ENCODE measurements at regions not wholly inside any gene's neighbourhood (a gene's known extent, or its start where the extent isn't known, plus 50 kb on each side); places are given as distances from the start of the nearest gene placed in this dataset.

GRCh38 chr9:79817438-79818004 lies 245.8 kb downstream of the TLE4 start:
- H3K9ac ChIP-seq (ENCODE audit: low read length), result no peak overlapping the region
- H3K4me2 ChIP-seq (ENCODE audit: low read depth, low read length, poor library complexity, severe bottlenecking), result no peak overlapping the region

GRCh38 chr9:79813258-79813638 lies 241.5 kb downstream of the TLE4 start:
- Histone ChIP-seq H3F3A (ENCODE audit: insufficient read depth) (no peaks in the 10 kb centered on the region), H3K9me3 (ENCODE audit: insufficient read depth, low read length) (no peaks in the 10 kb centered on the region), H3K27me3 (ENCODE audit: low read length) (no peaks in the 10 kb centered on the region), H3K9ac (ENCODE audit: low read length) (no peak overlapping the region), H4K20me1 (ENCODE audit: low read depth, low read length) (no peaks in the 10 kb centered on the region), H3K9me2 (replicated peaks; ENCODE audit: insufficient read depth, low read length) (no peaks in the 10 kb centered on the region), H3K4me2 (ENCODE audit: low read depth, low read length, poor library complexity, severe bottlenecking) (peak overlapping the region; percentile 26), H2AFZ (ENCODE audit: low read depth, low read length, severe bottlenecking) (no peak overlapping the region), H3K36me3 (ENCODE audit: low read length) (no peaks in the 10 kb centered on the region), H3K27ac (ENCODE audit: low read depth, low read length) (no peak overlapping the region), H3K79me2 (ENCODE audit: insufficient read depth, low read length) (no peaks in the 10 kb centered on the region), H3K4me3 (ENCODE audit: insufficient read depth, low read length, poor library complexity, severe bottlenecking) (no peak overlapping the region)
- TF ChIP-seq EZH2phosphoT487 (conservative IDR thresholded peaks at IDR 0.05; ENCODE audit: low read length), result no peak
- TF ChIP-seq CTCF (IDR thresholded peaks at IDR 0.05; ENCODE audit: insufficient read depth, low read length, poor library complexity, severe bottlenecking), result no peak

More at GRCh38 chr9:79817438-79818004, 245.8 kb downstream of the TLE4 start:
- Histone ChIP-seq H3K79me2 (ENCODE audit: insufficient read depth, low read length) (no peaks in the 10 kb centered on the region), H3K27me3 (ENCODE audit: low read length) (no peaks in the 10 kb centered on the region), H3K4me3 (ENCODE audit: insufficient read depth, low read length, poor library complexity, severe bottlenecking) (no peak overlapping the region), H3K9me2 (replicated peaks; ENCODE audit: insufficient read depth, low read length) (no peaks in the 10 kb centered on the region), H3K36me3 (ENCODE audit: low read length) (no peaks in the 10 kb centered on the region), H4K20me1 (ENCODE audit: low read depth, low read length) (no peaks in the 10 kb centered on the region), H2AFZ (ENCODE audit: low read depth, low read length, severe bottlenecking) (no peak overlapping the region), H3K9me3 (ENCODE audit: insufficient read depth, low read length) (no peaks in the 10 kb centered on the region), H3F3A (ENCODE audit: insufficient read depth) (no peaks in the 10 kb centered on the region), H3K27ac (ENCODE audit: low read depth, low read length) (no peak overlapping the region)
- TF ChIP-seq EZH2phosphoT487 (conservative IDR thresholded peaks at IDR 0.05; ENCODE audit: low read length) (no peak), CTCF (IDR thresholded peaks at IDR 0.05; ENCODE audit: insufficient read depth, low read length, poor library complexity, severe bottlenecking) (no peak)

GRCh38 chr9:79812507-79813257 lies 240.9 kb downstream of the TLE4 start:
- no peaks in the 10 kb centered on the region for H3K27me3 ChIP-seq (ENCODE audit: low read length)
- no peaks in the 10 kb centered on the region for H3K79me2 ChIP-seq (ENCODE audit: insufficient read depth, low read length)
- H3K9ac ChIP-seq (ENCODE audit: low read length), result no peak overlapping the region
- H3K36me3 ChIP-seq (ENCODE audit: low read length), result no peaks in the 10 kb centered on the region
- H3K9me2 ChIP-seq (replicated peaks; ENCODE audit: insufficient read depth, low read length), result no peaks in the 10 kb centered on the region
- no peaks in the 10 kb centered on the region for H4K20me1 ChIP-seq (ENCODE audit: low read depth, low read length)
- H2AFZ ChIP-seq (ENCODE audit: low read depth, low read length, severe bottlenecking), result no peak overlapping the region
- TF ChIP-seq CTCF (IDR thresholded peaks at IDR 0.05; ENCODE audit: insufficient read depth, low read length, poor library complexity, severe bottlenecking) (no peak), EZH2phosphoT487 (conservative IDR thresholded peaks at IDR 0.05; ENCODE audit: low read length) (no peak)
- peak overlapping the region; percentile 26 for H3K4me2 ChIP-seq (ENCODE audit: low read depth, low read length, poor library complexity, severe bottlenecking)
- no peak overlapping the region for H3K4me3 ChIP-seq (ENCODE audit: insufficient read depth, low read length, poor library complexity, severe bottlenecking)
- no peaks in the 10 kb centered on the region for H3K9me3 ChIP-seq (ENCODE audit: insufficient read depth, low read length)
- no peaks in the 10 kb centered on the region for H3F3A ChIP-seq (ENCODE audit: insufficient read depth)
- no peak overlapping the region for H3K27ac ChIP-seq (ENCODE audit: low read depth, low read length)
